SH-SY5Y (cell line): ENCODE measurements at regions not wholly inside any gene's neighbourhood (a gene's known extent, or its start where the extent isn't known, plus 50 kb on each side); places are given as distances from the start of the nearest gene placed in this dataset.

Experiments
- GATA2 ChIP-seq: IDR thresholded peaks from 2 replicates; pipeline ENCODE4 v1.6.1; 2011; ENCODE audit warnings: mild to moderate bottlenecking, low read depth, low read length
- GATA3 ChIP-seq: IDR thresholded peaks from 2 replicates; pipeline ENCODE4 v1.6.1; 2011; ENCODE audit warnings: low read depth, mild to moderate bottlenecking, low read length, moderate library complexity

DNA sequence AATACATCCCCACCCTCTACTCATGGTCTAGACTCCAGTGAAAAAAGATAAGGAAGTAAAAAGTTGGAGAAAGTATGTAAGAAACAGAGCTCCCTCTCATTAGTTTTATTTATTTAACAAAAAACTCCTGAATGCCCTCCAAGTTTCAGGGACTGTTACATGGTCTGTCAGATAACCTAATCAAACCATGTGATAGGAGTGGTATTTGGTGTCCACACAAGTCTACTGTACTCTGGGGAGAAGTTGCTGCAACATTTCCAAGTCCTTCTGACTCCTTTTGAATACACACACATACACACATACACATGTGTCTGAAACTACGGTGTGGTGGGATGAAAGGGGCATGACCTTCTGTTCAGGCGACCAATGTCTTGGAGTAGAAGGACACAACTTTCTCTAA, 320.0 kb downstream of the ADGRG6 start:
- TF ChIP-seq GATA3 = no peak
- no peak for TF ChIP-seq GATA2
